ENCODE measurements at regions not wholly inside any gene's neighbourhood (a gene's known extent, or its start where the extent isn't known, plus 50 kb on each side); places are given as distances from the start of the nearest gene placed in this dataset.

GRCh38 chr13:33349986-33350826 is 64.7 kb upstream of the STARD13 start:
- no peak for TF ChIP-seq EGR1 (IDR thresholded peaks at IDR 0.05; ENCODE audit: borderline replicate concordance in 1 of 2, low read depth in 2 of 2, low read length in 2 of 2)
- no peak for TF ChIP-seq MTA3 (IDR thresholded peaks at IDR 0.05; ENCODE audit: borderline replicate concordance, low read length)
- TF ChIP-seq E4F1 (IDR thresholded peaks at IDR 0.05; ENCODE audit: borderline replicate concordance, partially characterized antibody) = no peak
- TF ChIP-seq EP300 (IDR thresholded peaks at IDR 0.05; ENCODE audit: borderline replicate concordance in 1 of 2, control insufficient read depth in 1 of 2, low read depth in 2 of 2, low read length in 2 of 2) = no peak
- no peak for TF ChIP-seq CTCF (IDR thresholded peaks at IDR 0.05 in 2 of 3, conservative IDR thresholded peaks at IDR 0.05 in 1 of 3; ENCODE audit: control insufficient read depth in 2 of 3, extremely low read depth in 1 of 3, insufficient read depth in 1 of 3, low read depth in 3 of 3, low read length in 3 of 3)
- TF ChIP-seq PBX3 (IDR thresholded peaks at IDR 0.05; ENCODE audit: insufficient replicate concordance, low read depth, low read length) = no peak
- no peak for TF ChIP-seq NBN (IDR thresholded peaks at IDR 0.05)
- TF ChIP-seq STAT3 (IDR thresholded peaks at IDR 0.05; ENCODE audit: low read depth, low read length) = no peak

Data from GM12878 (cell line).